Osteocyte (in vitro differentiated cells): ENCODE measurements at regions not wholly inside any gene's neighbourhood (a gene's known extent, or its start where the extent isn't known, plus 50 kb on each side); places are given as distances from the start of the nearest gene placed in this dataset.

Source experiments
- DNase-seq: peaks from one replicate; pipeline ENCODE4 v3.0.0; 2021; ENCODE audit warnings: mixed read lengths; ENCODE audit not compliant: unreplicated experiment; ENCODE audit errors: extremely low spot score
- H3K27ac Mint-ChIP-seq: one replicate; pipeline ENCODE4 v1.8.0; 2021; ENCODE audit warnings: mild to moderate bottlenecking, mixed read lengths; ENCODE audit not compliant: unreplicated experiment
- H3K27me3 Mint-ChIP-seq: one replicate; pipeline ENCODE4 v1.8.0; 2021; ENCODE audit warnings: mixed read lengths; ENCODE audit not compliant: unreplicated experiment
- H3K36me3 Mint-ChIP-seq: one replicate; pipeline ENCODE4 v1.8.0; 2021; ENCODE audit warnings: mixed read lengths; ENCODE audit not compliant: unreplicated experiment
- H3K4me1 Mint-ChIP-seq: one replicate; pipeline ENCODE4 v1.8.0; 2021; ENCODE audit warnings: mixed read lengths; ENCODE audit not compliant: unreplicated experiment
- H3K4me3 Mint-ChIP-seq: one replicate; pipeline ENCODE4 v1.8.0; 2021; ENCODE audit warnings: mild to moderate bottlenecking, moderate library complexity, mixed read lengths; ENCODE audit not compliant: unreplicated experiment
- H3K9me3 Mint-ChIP-seq: one replicate; pipeline ENCODE4 v1.8.0; 2021; ENCODE audit warnings: mixed read lengths; ENCODE audit not compliant: unreplicated experiment
- CTCF ChIP-seq: fragments of 200-600 bp; sonication (generic); IDR thresholded peaks from 2 replicates; pipeline ENCODE4 v1.5.0; 2021; ENCODE audit warnings: antibody characterized with exemption, mild to moderate bottlenecking, moderate library complexity

- Mint-ChIP-seq H3K4me3 (no peak overlapping the region), H3K4me1 (peaks cover 20% of the 10 kb centered on the region), H3K27ac (peak overlapping the region; percentile 94), H3K27me3 (no peaks in the 10 kb centered on the region), H3K36me3 (no peaks in the 10 kb centered on the region), H3K9me3 (peaks cover 4% of the 10 kb centered on the region)
- TF ChIP-seq CTCF: no peak
- no peak for DNase-seq
Measured at GRCh38 chr6:90369651-90370050, 73.0 kb upstream of the BACH2 start.

- TF ChIP-seq CTCF: no peak
- peaks cover 21% of the 10 kb centered on the region for H3K4me1 Mint-ChIP-seq
- H3K9me3 Mint-ChIP-seq: peaks cover 4% of the 10 kb centered on the region
- peak; percentile 88 for DNase-seq
- no peaks in the 10 kb centered on the region for H3K27me3 Mint-ChIP-seq
- H3K27ac Mint-ChIP-seq: peak overlapping the region; percentile 94
- peak overlapping the region; percentile 12 for H3K4me3 Mint-ChIP-seq
- no peaks in the 10 kb centered on the region for H3K36me3 Mint-ChIP-seq
Measured at GRCh38 chr6:90369024-90369519, 72.4 kb upstream of the BACH2 start.

GRCh38 chr6:90368601-90369000 is 72.0 kb upstream of the BACH2 start:
- no peak for DNase-seq
- H3K4me3 Mint-ChIP-seq: peak overlapping the region; percentile 12
- no peaks in the 10 kb centered on the region for H3K27me3 Mint-ChIP-seq
- peaks cover 26% of the 10 kb centered on the region for H3K4me1 Mint-ChIP-seq
- TF ChIP-seq CTCF: no peak
- peak overlapping the region; percentile 94 for H3K27ac Mint-ChIP-seq
- H3K36me3 Mint-ChIP-seq: no peaks in the 10 kb centered on the region
- H3K9me3 Mint-ChIP-seq: peaks cover 4% of the 10 kb centered on the region

- Mint-ChIP-seq H3K27me3 (no peaks in the 10 kb centered on the region), H3K4me3 (no peak overlapping the region), H3K9me3 (peaks cover 4% of the 10 kb centered on the region), H3K4me1 (peaks cover 28% of the 10 kb centered on the region), H3K27ac (peak overlapping the region; percentile 94), H3K36me3 (no peaks in the 10 kb centered on the region)
- no peak for TF ChIP-seq CTCF
- DNase-seq: no peak
Measured at GRCh38 chr6:90368001-90368400, 71.4 kb upstream of the BACH2 start.

- TF ChIP-seq CTCF: no peak
- Mint-ChIP-seq H3K4me3 (no peak overlapping the region), H3K9me3 (peaks cover 4% of the 10 kb centered on the region), H3K4me1 (peaks cover 28% of the 10 kb centered on the region), H3K27ac (no peak overlapping the region), H3K27me3 (no peaks in the 10 kb centered on the region), H3K36me3 (no peaks in the 10 kb centered on the region)
- no peak for DNase-seq
Measured at GRCh38 chr6:90365565-90366219, 69.0 kb upstream of the BACH2 start.
